IPS-NIHi7 (cell line): ENCODE measurements at regions not wholly inside any gene's neighbourhood (a gene's known extent, or its start where the extent isn't known, plus 50 kb on each side); places are given as distances from the start of the nearest gene placed in this dataset.

ENCODE experiments used
- DNase-seq: peaks from one replicate; pipeline ENCODE4 v3.0.0; 2012; ENCODE audit warnings: mixed read lengths; ENCODE audit errors: extremely low spot score

GRCh38 chr5:65068410-65068809 lies 299.7 kb downstream of the CWC27 start:
- DNase-seq: no peak

GRCh38 chr5:65070026-65070425 lies 301.3 kb downstream of the CWC27 start:
- DNase-seq: no peak

DNA sequence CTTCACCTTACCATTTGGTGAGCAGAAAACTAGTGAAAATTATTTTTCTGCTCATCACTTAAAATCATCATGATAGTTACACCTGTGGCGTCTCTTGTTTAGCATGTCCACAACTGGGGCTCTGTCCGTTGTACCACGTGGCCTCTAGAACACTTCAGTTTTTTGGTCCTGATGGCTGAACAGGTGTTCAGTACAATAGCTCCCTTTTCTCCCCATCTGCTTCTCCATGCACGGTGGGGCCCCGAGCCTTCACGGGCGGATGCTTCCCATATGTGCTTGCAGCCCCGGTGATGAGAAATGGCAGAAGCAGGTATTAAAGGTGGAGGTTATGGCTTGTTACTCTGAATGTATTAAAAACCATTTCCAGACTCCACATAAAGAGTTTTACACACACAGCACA lies 304.1 kb downstream of the CWC27 start:
- DNase-seq: no peak

- no peak for DNase-seq
These were observed 304.5 kb downstream of the CWC27 start for GRCh38 chr5:65073250-65073661.

GRCh38 chr5:65075623-65076250 lies 307.0 kb downstream of the CWC27 start:
- no peak for DNase-seq

DNA sequence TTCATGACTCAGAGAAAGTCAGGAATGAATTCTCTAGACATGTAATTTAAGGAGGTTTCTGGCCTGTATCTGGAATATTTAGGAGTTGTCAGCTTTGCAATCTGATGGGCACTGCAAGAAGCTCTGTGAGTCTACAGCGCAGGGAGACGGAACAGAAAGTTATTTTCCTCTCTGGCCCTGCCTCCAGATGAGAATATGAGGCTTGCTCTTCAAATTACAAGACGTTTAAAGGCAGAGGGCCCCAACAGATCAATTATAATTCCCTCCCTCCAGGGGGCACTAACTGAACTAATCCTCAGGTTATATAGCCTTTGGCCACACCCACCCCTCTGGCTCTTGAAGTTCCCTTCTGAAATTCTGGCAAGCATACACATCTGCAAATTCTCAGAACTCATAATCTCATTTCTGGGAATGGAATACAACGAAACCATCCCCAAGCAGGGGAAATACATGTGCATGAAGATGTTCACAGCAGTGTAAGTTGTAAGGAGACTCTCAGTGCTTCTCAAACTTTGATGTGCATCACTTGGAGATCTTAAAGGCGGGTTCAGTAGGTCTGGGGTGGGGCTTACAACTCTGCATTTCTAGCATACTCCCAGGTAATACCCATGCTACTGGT lies 307.6 kb downstream of the CWC27 start:
- DNase-seq: peak; percentile 65

DNA sequence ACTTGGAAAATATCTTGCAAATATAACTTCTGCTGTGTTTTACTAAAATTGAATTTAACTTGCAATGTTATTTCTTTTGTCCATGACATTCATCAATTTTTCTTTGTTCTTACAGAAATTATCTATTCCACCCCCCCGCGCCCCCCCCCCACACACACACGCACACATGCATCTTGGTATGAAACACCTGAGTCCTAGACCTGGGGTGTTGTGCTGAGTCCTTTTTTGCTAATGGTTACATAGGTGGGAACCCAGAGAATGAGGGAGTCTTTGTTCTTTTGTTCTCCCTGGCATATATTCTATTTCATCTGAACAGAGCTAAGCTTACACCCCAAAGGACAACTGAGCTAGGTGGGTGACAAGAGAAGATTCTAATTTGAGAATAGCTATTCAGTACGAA lies 308.9 kb downstream of the CWC27 start:
- no peak for DNase-seq

- no peak for DNase-seq
These were observed 309.6 kb downstream of the CWC27 start for GRCh38 chr5:65078331-65078730.

GRCh38 chr5:65081071-65081470 lies 312.3 kb downstream of the CWC27 start:
- no peak for DNase-seq

DNA sequence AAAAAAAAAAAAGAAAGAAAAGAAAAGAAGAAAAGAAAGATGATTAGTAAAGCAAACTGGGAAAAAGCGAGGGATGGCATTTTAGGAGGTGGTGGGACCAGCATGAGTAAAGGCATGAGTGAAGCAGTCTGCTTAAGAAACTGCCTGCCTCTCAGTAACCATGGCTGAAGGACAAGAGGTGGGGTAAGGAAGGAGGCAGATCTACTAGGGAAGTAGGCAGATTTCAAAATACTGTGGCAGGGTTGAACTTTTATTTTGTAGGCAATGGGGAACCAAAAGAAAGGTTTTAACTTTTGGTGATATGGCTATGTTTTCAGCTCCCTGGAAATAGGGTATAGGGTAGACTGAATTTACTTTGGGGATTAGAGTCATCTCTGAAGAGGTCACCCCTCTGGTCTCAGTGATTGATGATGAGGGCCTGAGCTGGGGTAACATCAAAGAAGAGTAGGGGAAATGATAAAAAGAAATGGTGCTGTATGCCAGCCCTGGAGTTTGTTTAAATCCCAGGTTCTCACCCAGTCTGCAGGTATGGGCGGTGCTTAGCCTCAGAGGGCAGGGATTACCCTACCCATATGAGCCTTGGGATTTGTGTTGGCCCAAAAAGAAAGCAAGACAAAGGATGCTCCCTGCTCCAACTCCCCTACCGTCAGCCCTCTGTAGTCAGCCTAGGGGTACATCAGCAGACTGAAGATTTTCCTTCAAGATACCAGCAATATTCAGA lies 316.2 kb downstream of the CWC27 start:
- no peak for DNase-seq

DNA sequence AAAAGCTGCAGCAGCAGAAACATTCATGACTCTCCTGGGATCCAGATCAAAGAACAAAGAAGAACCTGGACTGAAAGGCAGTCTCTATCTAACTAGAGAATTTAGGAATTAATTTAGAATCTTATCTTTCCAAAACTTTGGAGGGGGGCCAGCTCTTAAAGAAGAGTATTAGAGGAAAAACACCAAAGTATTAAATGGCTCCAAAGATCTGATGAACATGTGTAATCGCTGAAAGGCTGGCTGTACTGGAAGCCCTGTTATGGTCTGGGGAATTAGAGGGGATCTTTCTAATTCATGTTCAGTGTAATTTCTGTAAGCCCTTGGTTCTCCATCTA lies 316.8 kb downstream of the CWC27 start:
- no peak for DNase-seq

DNA sequence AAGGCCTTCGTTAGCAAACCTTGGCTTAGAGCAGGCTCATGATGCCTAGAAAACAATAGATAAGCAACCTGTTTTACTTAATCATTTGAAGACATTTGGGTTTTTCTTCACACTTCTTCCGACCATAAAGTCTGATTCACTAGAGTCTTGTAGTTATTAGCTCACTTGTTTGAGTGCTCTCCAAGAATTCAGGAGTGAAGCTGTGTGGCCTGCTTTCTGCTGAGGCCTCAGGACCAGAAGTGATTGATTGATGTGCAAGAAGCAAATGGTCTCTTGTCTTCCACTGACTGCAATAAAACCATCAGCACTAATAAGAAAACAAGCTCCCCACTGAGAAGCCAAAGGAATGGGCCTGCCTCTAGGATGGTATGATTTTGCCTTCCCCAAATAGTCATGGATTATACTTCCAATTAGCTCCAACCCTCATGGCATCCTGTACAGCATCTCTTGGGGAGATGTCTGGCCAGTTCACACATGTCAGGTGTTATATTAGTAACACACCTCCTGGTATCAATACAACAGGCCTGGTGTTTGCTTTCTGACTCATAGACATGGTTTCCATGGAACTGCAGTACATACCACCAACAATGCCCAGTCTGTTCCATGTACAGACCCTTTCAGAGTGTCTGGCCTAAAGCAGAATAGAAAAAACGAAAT lies 317.6 kb downstream of the CWC27 start:
- DNase-seq: no peak

GRCh38 chr5:65087154-65087553 lies 318.4 kb downstream of the CWC27 start:
- DNase-seq: no peak

DNA sequence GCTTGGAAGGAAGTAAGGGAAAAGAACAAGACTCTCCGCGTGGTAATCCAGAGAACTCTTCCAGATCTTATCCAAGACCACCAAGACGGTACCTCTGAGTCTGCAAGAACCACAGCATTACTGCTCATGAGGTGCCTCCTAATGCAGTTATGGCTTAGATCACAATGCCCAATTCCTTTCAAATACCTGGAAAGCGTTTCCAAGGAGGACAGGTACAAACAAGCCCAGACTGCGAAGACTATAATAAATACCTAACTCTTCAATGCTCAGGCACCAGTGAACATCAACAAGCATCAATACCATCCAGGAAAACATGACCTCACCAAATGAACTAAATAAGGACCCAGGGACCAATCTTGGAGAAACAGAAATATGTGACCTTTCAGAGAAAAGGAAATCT lies 325.5 kb downstream of the CWC27 start:
- no peak for DNase-seq

DNA sequence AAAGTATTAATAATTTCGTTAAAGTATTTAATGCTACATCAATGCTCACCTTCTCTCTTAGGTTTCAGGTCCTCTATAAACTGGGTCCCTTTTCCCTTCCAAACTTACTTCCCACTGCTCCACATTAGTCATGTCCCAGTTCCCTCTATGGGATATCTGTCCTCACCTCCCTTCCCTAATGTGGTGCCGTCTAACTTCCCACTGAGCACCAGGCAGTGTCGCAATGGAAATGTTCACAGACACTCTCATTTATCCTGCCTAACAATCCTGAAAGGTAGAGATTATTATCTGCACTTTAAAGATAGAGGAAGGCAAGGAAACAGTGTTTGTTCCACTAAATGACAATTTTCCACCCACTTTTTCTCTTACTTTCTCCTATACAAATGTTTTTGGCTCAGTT lies 329.7 kb downstream of the CWC27 start:
- no peak for DNase-seq
